ENCODE measurements at regions not wholly inside any gene's neighbourhood (a gene's known extent, or its start where the extent isn't known, plus 50 kb on each side); places are given as distances from the start of the nearest gene placed in this dataset.
"Not testable (repeated sequence)": the region's sequence is repeated elsewhere in the genome, so short reads cannot be mapped to it uniquely, and the experiment has no call there.

- no peak for DNase-seq
- Histone ChIP-seq H3K27me3 (no peaks in the 10 kb centered on the region), H3K4me1 (no peaks in the 10 kb centered on the region), H3K36me3 (no peaks in the 10 kb centered on the region), H3K9me3 (no peaks in the 10 kb centered on the region), H3K27ac (no peak overlapping the region), H3K4me3 (no peak overlapping the region)
- ATAC-seq (ENCODE audit: low FRiP score in 2 of 2): no peak
- WGBS, 2 donors: 44 to 52% methylated on average over 1 of the region's 1 CpG
- TF ChIP-seq POLR2AphosphoS5 (IDR thresholded peaks at IDR 0.05) (no peak), POLR2A (IDR thresholded peaks at IDR 0.05) (no peak), CTCF (IDR thresholded peaks at IDR 0.05) (no peak), EP300 (IDR thresholded peaks at IDR 0.05) (no peak)
Measured at GRCh38 chr7:85897967-85898366, 711.1 kb upstream of the SEMA3D start.

- DNase-seq (no peak), ATAC-seq (ENCODE audit: low FRiP score in 2 of 2) (no peak)
- Histone ChIP-seq H3K4me1 (no peaks in the 10 kb centered on the region), H3K9me3 (no peaks in the 10 kb centered on the region), H3K36me3 (no peaks in the 10 kb centered on the region), H3K4me3 (no peak overlapping the region), H3K27me3 (no peaks in the 10 kb centered on the region), H3K27ac (no peak overlapping the region)
- no peak for TF ChIP-seq EP300 (IDR thresholded peaks at IDR 0.05)
- TF ChIP-seq POLR2A (IDR thresholded peaks at IDR 0.05): no peak
Measured at GRCh38 chr7:85896531-85896930, 709.7 kb upstream of the SEMA3D start.

GRCh38 chr7:85895835-85896234 lies 709.0 kb upstream of the SEMA3D start:
- Histone ChIP-seq H3K9me3 (no peaks in the 10 kb centered on the region), H3K4me3 (no peak overlapping the region), H3K36me3 (no peaks in the 10 kb centered on the region), H3K27me3 (no peaks in the 10 kb centered on the region), H3K27ac (no peak overlapping the region), H3K4me1 (no peaks in the 10 kb centered on the region)
- 77 to 96% methylated on average over 1 of the region's 1 CpG for WGBS, 2 donors
- DNase-seq (no peak), ATAC-seq (ENCODE audit: low FRiP score in 2 of 2) (no peak)
- TF ChIP-seq CTCF (IDR thresholded peaks at IDR 0.05) (no peak), EP300 (IDR thresholded peaks at IDR 0.05) (no peak), POLR2AphosphoS5 (IDR thresholded peaks at IDR 0.05) (no peak), POLR2A (IDR thresholded peaks at IDR 0.05) (no peak)

GRCh38 chr7:85891900-85892299 lies 705.0 kb upstream of the SEMA3D start:
- not testable (repeated sequence) for H3K36me3 ChIP-seq; H3K4me3 ChIP-seq; H3K27ac ChIP-seq; H3K27me3 ChIP-seq; H3K9me3 ChIP-seq; ATAC-seq (ENCODE audit: low FRiP score in 2 of 2); DNase-seq; H3K4me1 ChIP-seq
- 84 to 94% methylated on average over 5 of the region's 5 CpGs for WGBS, 2 donors

GRCh38 chr7:85890244-85890811 lies 703.5 kb upstream of the SEMA3D start:
- ATAC-seq (ENCODE audit: low FRiP score in 2 of 2): peak in 1 of 2 donors; percentile 63
- DNase-seq: no peak

More at GRCh38 chr7:85890244-85890811, 703.5 kb upstream of the SEMA3D start:
- Histone ChIP-seq H3K27ac (no peak overlapping the region), H3K27me3 (no peaks in the 10 kb centered on the region), H3K4me1 (no peaks in the 10 kb centered on the region), H3K4me3 (no peak overlapping the region), H3K9me3 (no peaks in the 10 kb centered on the region), H3K36me3 (no peaks in the 10 kb centered on the region)
- TF ChIP-seq EP300 (IDR thresholded peaks at IDR 0.05): no peak
- TF ChIP-seq POLR2A (IDR thresholded peaks at IDR 0.05): no peak
- TF ChIP-seq CTCF (IDR thresholded peaks at IDR 0.05): peak in 4 of 6 experiments; percentile 24 to 58 (median 43)
